OCI-LY3 (cell line): ENCODE measurements at regions not wholly inside any gene's neighbourhood (a gene's known extent, or its start where the extent isn't known, plus 50 kb on each side); places are given as distances from the start of the nearest gene placed in this dataset.

Experiments used
- EZH2phosphoT487 ChIP-seq: fragments of 200-600 bp; shearing (Covaris generic); IDR thresholded peaks from 2 replicates; pipeline ENCODE4 v1.6.1; 2018; ENCODE audit warnings: antibody characterized with exemption, mixed run types, low read depth
- TF ChIP-seq, protein P1 (sequence below): fragments of 200-600, 300-600 bp; sonication (generic); IDR thresholded peaks from 2 replicates; pipeline ENCODE4 v1.5.1; 2014; ENCODE audit warnings: antibody characterized with exemption, low read length, low read depth

- TF ChIP-seq, protein P1, sequence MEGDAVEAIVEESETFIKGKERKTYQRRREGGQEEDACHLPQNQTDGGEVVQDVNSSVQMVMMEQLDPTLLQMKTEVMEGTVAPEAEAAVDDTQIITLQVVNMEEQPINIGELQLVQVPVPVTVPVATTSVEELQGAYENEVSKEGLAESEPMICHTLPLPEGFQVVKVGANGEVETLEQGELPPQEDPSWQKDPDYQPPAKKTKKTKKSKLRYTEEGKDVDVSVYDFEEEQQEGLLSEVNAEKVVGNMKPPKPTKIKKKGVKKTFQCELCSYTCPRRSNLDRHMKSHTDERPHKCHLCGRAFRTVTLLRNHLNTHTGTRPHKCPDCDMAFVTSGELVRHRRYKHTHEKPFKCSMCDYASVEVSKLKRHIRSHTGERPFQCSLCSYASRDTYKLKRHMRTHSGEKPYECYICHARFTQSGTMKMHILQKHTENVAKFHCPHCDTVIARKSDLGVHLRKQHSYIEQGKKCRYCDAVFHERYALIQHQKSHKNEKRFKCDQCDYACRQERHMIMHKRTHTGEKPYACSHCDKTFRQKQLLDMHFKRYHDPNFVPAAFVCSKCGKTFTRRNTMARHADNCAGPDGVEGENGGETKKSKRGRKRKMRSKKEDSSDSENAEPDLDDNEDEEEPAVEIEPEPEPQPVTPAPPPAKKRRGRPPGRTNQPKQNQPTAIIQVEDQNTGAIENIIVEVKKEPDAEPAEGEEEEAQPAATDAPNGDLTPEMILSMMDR: no peak
- no peak for TF ChIP-seq EZH2phosphoT487
These were observed 328.8 kb upstream of the SLC14A2 start for GRCh38 chr18:45286431-45286830.
